Fibroblast of pulmonary artery (primary cell): ENCODE measurements at regions not wholly inside any gene's neighbourhood (a gene's known extent, or its start where the extent isn't known, plus 50 kb on each side); places are given as distances from the start of the nearest gene placed in this dataset.

Experiments used
- DNase-seq: peaks from one replicate; pipeline ENCODE4 v3.0.0-alpha.2; 2010; ENCODE audit warnings: low read depth
- H3K4me3 ChIP-seq: replicated peaks from 2 replicates; pipeline ENCODE4 v1.5.1; 2011; ENCODE audit warnings: low read depth, mild to moderate bottlenecking, control low read depth, low read length, moderate library complexity
- TF ChIP-seq, protein P1 (sequence below): IDR thresholded peaks from 2 replicates; pipeline ENCODE4 v1.5.1; 2011; ENCODE audit warnings: mild to moderate bottlenecking, control low read depth, low read length, inconsistent platforms; ENCODE audit errors: missing control alignments

DNA sequence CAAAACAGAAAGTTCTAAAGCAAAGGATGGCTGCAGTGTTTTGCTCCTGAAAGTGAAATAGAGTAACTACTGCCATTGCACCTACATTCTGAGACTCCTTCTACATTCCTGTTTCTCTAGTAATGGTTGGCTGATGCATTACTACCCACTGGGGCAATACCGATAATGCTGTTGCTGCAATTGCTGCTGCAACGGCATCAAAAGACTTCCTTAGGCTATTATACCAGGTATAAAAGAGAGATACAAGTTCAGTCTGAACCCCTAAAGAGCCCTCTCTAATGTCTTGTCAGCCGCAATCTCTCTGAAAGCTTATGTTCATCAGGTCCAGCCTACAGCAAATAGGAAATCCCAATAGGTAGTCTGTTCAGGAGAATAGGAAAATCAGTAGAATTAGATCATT lies 338.4 kb downstream of the PABPC4L start:
- TF ChIP-seq, protein P1, sequence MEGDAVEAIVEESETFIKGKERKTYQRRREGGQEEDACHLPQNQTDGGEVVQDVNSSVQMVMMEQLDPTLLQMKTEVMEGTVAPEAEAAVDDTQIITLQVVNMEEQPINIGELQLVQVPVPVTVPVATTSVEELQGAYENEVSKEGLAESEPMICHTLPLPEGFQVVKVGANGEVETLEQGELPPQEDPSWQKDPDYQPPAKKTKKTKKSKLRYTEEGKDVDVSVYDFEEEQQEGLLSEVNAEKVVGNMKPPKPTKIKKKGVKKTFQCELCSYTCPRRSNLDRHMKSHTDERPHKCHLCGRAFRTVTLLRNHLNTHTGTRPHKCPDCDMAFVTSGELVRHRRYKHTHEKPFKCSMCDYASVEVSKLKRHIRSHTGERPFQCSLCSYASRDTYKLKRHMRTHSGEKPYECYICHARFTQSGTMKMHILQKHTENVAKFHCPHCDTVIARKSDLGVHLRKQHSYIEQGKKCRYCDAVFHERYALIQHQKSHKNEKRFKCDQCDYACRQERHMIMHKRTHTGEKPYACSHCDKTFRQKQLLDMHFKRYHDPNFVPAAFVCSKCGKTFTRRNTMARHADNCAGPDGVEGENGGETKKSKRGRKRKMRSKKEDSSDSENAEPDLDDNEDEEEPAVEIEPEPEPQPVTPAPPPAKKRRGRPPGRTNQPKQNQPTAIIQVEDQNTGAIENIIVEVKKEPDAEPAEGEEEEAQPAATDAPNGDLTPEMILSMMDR = no peak
- H3K4me3 ChIP-seq = no peak overlapping the region

DNA sequence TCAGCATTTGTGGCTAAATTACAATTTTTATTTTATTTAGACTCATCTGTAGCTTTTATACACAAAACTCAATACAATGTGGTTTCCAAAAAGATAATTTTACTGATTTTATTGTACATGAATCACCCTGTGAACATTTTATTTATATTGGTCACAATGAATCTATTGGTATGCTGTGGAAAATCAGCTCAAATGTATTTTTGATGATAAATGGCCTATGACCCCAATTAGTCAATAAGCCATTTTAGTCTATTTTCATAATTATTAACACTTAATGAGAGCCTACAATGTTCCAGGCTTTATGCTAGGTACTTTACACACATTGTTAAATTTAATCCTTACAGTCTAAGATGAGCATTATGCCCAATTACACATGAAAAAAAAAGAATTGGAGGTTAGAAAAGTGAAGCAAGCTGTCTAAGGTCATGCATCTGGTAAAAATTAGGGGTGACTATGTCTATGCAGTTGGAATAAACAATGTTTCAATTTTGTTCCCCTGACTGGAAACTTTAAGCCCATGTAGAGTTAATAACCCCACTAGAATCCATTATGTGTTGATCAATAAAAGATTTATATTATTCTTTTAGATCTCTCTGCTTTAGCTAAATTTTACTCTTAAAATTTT lies 344.7 kb downstream of the PABPC4L start:
- DNase-seq = no peak

More for the DNA sequence above, 338.4 kb downstream of the PABPC4L start:
- DNase-seq = no peak

DNA sequence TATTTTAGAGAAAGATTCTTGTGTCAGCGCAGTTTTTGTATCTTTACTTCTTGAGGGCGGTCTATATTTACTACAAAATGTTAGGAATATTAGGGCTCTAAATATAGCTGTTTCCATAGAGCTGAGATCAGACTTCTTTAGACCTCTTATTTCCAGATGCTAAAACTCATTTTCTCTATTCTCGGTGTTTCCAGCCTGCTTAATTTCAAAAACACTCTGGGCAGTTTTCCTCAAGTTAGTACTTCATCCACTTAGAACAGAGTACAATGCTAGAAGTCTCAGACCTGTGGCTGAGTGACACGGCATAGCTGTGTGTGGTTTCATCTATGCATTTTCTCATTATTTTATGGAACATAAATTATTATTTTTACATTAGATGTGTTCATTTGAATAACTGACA lies 346.6 kb downstream of the PABPC4L start:
- TF ChIP-seq, protein P1 = no peak
- no peak for DNase-seq
- no peak overlapping the region for H3K4me3 ChIP-seq

More for the DNA sequence above, 344.7 kb downstream of the PABPC4L start:
- TF ChIP-seq, protein P1 = no peak
- H3K4me3 ChIP-seq = no peak overlapping the region

DNA sequence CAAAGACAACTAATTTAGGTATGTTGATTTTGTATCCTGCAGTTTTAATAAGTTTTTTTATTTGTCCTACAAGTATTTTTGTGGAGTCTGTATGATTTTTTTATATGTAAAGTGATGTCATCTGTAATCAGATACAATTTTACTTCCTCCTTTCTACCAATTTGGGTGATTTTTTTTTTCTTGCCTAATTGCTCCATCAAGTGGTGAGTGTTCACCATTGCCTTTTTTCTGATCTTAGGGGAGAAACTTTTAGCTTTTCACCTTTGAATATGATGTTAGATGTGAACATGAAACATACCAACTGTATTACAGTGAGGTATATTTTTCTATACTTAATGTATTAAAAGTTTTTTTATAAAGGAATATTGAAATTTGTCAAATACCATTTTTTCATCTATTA lies 362.3 kb downstream of the PABPC4L start:
- TF ChIP-seq, protein P1 = peak; percentile 10
- no peak overlapping the region for H3K4me3 ChIP-seq
- peak; percentile 19 for DNase-seq

DNA sequence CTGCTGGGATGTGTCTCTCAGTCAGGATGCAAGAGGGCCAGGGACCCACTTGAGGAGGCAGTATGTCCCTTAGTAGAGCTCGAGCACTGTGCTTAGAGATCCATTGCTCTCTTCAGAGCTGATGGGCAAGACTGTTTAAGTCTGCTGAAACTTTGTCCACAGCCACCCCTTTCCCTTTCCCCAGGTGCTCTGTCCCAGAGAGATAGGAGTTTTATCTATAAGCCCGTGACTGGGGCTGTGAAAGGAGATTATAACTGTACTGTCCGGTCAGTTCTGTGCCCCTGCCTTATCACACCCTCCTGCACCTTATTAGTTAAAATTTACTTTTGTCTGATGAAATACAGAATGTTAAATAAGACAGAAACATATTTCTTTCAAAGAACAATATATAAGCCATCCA lies 378.4 kb downstream of the PABPC4L start:
- TF ChIP-seq, protein P1 = no peak
- DNase-seq = no peak
- H3K4me3 ChIP-seq = no peak overlapping the region

DNA sequence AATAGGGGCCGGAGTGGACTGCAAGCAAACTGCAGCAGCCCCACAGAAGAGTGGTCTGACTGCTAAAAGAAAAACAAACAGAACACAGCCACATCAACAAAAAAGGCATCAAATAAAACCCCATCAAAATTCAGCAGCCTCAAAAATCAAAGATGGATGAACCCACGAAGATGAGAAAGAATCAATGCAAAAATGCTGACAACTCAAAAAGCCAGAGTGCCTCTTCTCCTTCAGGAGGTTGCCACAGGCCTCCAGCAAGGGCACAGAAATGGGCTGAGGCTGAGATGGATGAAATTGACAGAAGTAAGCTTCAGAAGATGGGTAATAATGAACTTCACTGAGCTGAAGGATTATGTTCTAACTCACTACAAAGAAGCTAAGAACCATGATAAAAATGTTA lies 388.6 kb downstream of the PABPC4L start:
- no peak overlapping the region for H3K4me3 ChIP-seq
- TF ChIP-seq, protein P1 = no peak
- no peak for DNase-seq

DNA sequence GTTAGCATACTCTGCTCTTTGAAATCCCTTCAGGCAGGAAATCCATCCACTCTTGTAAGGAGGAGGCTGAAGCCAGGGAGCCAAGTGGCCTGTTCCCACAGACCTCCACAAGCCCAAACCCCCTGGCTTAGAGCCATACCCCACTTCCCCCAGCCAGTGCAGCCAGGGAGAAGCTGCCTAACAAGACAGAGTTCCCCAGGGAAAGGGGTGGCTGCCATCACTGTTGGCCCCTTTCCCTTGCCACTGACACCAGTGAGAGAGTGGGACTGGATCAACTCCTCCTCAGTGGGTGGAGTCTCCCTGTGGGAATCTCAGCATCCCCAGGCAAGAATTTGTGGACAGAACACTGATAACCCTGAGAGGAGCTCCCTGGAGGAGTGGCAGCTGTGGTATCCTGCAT lies 389.4 kb downstream of the PABPC4L start:
- no peak for DNase-seq
- H3K4me3 ChIP-seq = no peak overlapping the region
- TF ChIP-seq, protein P1 = no peak
